ENCODE measurements at regions not wholly inside any gene's neighbourhood (a gene's known extent, or its start where the extent isn't known, plus 50 kb on each side); places are given as distances from the start of the nearest gene placed in this dataset.

DNA sequence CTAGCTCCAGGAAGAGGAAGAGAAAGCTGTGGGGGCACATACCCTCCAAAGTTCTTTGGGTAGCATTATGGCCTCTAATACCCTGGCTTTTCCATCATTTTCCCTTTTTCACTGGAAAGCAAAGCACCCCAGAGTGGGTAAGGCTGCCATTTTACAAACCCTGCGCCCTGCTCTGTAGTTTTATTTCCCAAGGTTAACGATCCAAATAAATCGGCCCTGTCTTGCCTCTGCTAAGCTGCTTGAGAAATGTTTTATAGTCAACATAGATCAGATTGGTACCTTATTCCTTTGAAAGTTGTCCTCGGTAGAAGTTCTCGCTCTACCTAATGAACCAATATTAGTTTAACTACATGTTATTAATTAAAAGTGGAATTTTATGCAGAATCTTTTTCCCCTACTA is 328.2 kb downstream of the NPIPA8 start:
- ChIA-PET CTCF (ENCODE audit: low intra/inter-chr PET ratio, low total read pairs) (no interaction called here), POLR2A (no interaction called here)
- intact Hi-C loops (cut with micrococcal nuclease; ENCODE audit: unreplicated experiment) = no loop called here
- no peak for FAIRE-seq
- Histone ChIP-seq H2AFZ (ENCODE audit: low read length) (no peak overlapping the region), H3K79me2 (ENCODE audit: insufficient read depth, low read length) (no peaks in the 10 kb centered on the region), H3K4me3 (replicated peaks in 1 of 3; ENCODE audit: insufficient read depth in 1 of 3, low read depth in 2 of 3, low read length in 3 of 3) (no peak overlapping the region), H3K36me3 (replicated peaks in 1 of 2; ENCODE audit: control insufficient read depth in 1 of 2, insufficient read depth in 2 of 2, low read length in 2 of 2) (no peaks in the 10 kb centered on the region), H3K27ac (ENCODE audit: extremely low read length, insufficient read depth, low read length) (no peak overlapping the region), H3K9ac (ENCODE audit: insufficient read depth, low read depth, low read length) (no peak overlapping the region), H3K4me1 (ENCODE audit: insufficient read depth, low read length) (no peaks in the 10 kb centered on the region), H3K27me3 (ENCODE audit: control insufficient read depth in 1 of 2, insufficient read depth in 2 of 2, low read length in 2 of 2) (no peaks in the 10 kb centered on the region), H4K20me1 (ENCODE audit: insufficient read depth, low read length) (no peaks in the 10 kb centered on the region), H3K9me3 (ENCODE audit: low read length) (no peaks in the 10 kb centered on the region), H3K4me2 (ENCODE audit: low read depth, low read length) (no peak overlapping the region)
- TF ChIP-seq ZSCAN9 (CRISPR knock-in tag; IDR thresholded peaks at IDR 0.05; ENCODE audit: borderline replicate concordance) = no peak
- TF ChIP-seq MZF1 (CRISPR knock-in tag; IDR thresholded peaks at IDR 0.05; ENCODE audit: borderline replicate concordance) = no peak
- TF ChIP-seq ZNF614 (CRISPR knock-in tag; IDR thresholded peaks at IDR 0.05; ENCODE audit: borderline replicate concordance) = no peak
- BruUV-seq (replicated peaks) = no TSS peak
- DNase-seq (ENCODE audit: low spot score) = no peak
- in situ Hi-C loops (cut with HindIII; ENCODE audit: extremely low pct_ligation_motif_present, low pct_unique_long_range_greater_than_20kb) = no loop called here
- WGBS (ENCODE audit: low lambda C conversion rate) = 50% methylated on average over 5 of the region's 5 CpGs
- ATAC-seq = no peak

DNA sequence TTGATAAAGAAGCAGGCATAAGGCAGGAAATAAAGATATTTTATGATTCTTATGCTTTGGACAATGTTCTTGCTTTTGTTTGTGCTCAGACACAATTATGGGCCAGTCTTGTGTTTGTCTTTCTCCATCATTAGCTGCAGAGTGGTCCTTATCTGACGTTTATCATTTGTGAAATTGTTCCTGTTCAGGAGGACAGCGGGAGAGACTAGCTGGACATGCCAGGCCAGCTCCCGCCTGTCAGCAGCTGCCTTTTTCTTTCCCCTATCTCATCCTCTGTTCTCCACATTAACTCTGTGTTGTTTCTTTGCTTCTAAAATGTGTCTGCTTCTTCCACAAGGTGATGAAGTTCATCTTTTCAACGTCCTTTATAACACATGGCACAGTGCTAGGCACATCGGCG is 333.5 kb downstream of the NPIPA8 start:
- TF ChIP-seq, protein P1, sequence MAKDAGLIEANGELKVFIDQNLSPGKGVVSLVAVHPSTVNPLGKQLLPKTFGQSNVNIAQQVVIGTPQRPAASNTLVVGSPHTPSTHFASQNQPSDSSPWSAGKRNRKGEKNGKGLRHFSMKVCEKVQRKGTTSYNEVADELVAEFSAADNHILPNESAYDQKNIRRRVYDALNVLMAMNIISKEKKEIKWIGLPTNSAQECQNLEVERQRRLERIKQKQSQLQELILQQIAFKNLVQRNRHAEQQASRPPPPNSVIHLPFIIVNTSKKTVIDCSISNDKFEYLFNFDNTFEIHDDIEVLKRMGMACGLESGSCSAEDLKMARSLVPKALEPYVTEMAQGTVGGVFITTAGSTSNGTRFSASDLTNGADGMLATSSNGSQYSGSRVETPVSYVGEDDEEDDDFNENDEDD (CRISPR knock-in tag; IDR thresholded peaks at IDR 0.05; ENCODE audit: borderline replicate concordance) = no peak
- TF ChIP-seq NCOA5 (CRISPR knock-in tag; IDR thresholded peaks at IDR 0.05) (no peak), SATB2 (CRISPR knock-in tag; IDR thresholded peaks at IDR 0.05) (no peak)
- FAIRE-seq = no peak
- no peaks in the 10 kb centered on the region for H4K20me1 ChIP-seq (ENCODE audit: insufficient read depth, low read length)
- POLR2A ChIA-PET = no interaction called here
- H3K4me3 ChIP-seq (replicated peaks in 1 of 3; ENCODE audit: insufficient read depth in 1 of 3, low read depth in 2 of 3, low read length in 3 of 3) = no peak overlapping the region
- H3K79me2 ChIP-seq (ENCODE audit: insufficient read depth, low read length) = no peaks in the 10 kb centered on the region
- no peak overlapping the region for H3K9ac ChIP-seq (ENCODE audit: insufficient read depth, low read depth, low read length)
- ATAC-seq = no peak
- in situ Hi-C loops (cut with HindIII; ENCODE audit: extremely low pct_ligation_motif_present, low pct_unique_long_range_greater_than_20kb) (no loop called here), intact Hi-C loops (cut with micrococcal nuclease; ENCODE audit: unreplicated experiment) (no loop called here)
- no peak overlapping the region for H3K4me2 ChIP-seq (ENCODE audit: low read depth, low read length)
- H2AFZ ChIP-seq (ENCODE audit: low read length) = no peak overlapping the region
- 8% methylated on average over 6 of the region's 6 CpGs for WGBS (ENCODE audit: low lambda C conversion rate)
- H3K9me3 ChIP-seq (ENCODE audit: low read length) = no peaks in the 10 kb centered on the region
- no peaks in the 10 kb centered on the region for H3K27me3 ChIP-seq (ENCODE audit: control insufficient read depth in 1 of 2, insufficient read depth in 2 of 2, low read length in 2 of 2)
- BruUV-seq (replicated peaks) = no TSS peak
- CTCF ChIA-PET (ENCODE audit: low intra/inter-chr PET ratio, low total read pairs) = no interaction called here
- no peaks in the 10 kb centered on the region for H3K36me3 ChIP-seq (replicated peaks in 1 of 2; ENCODE audit: control insufficient read depth in 1 of 2, insufficient read depth in 2 of 2, low read length in 2 of 2)
- no peaks in the 10 kb centered on the region for H3K4me1 ChIP-seq (ENCODE audit: insufficient read depth, low read length)
- no peak for DNase-seq (ENCODE audit: low spot score)
- no peak overlapping the region for H3K27ac ChIP-seq (ENCODE audit: extremely low read length, insufficient read depth, low read length)

All from HepG2 (cell line).